Stomach smooth muscle (tissue), 2 donors: ENCODE measurements at regions not wholly inside any gene's neighbourhood (a gene's known extent, or its start where the extent isn't known, plus 50 kb on each side); places are given as distances from the start of the nearest gene placed in this dataset.

Source experiments
- H3K27ac ChIP-seq: one replicate; pipeline ENCODE4 v1.7.0; 2013; ENCODE audit warnings: mild to moderate bottlenecking, low read length, inconsistent platforms
- H3K27me3 ChIP-seq, 2 donors: one replicate each; pipeline ENCODE4 v1.7.0; 2013; ENCODE audit warnings: low read length in 2 of 2; ENCODE audit not compliant: insufficient read depth in 2 of 2, control insufficient read depth in 1 of 2
- H3K36me3 ChIP-seq, 2 donors: one replicate each; pipeline ENCODE4 v1.7.0; 2013; ENCODE audit warnings: low read length in 2 of 2; ENCODE audit not compliant: control insufficient read depth in 2 of 2, insufficient read depth in 2 of 2
- H3K4me1 ChIP-seq: one replicate; pipeline ENCODE4 v1.7.0; 2013; ENCODE audit warnings: low read length; ENCODE audit not compliant: control insufficient read depth, insufficient read depth
- H3K4me3 ChIP-seq, 2 donors: one replicate each; pipeline ENCODE4 v1.7.0; 2013; ENCODE audit warnings: low read length in 2 of 2
- H3K9ac ChIP-seq, 2 donors: one replicate each; pipeline ENCODE4 v1.7.0; 2013; ENCODE audit warnings: low read length in 2 of 2, mild to moderate bottlenecking in 1 of 2
- H3K9me3 ChIP-seq, 2 donors: one replicate each; pipeline ENCODE4 v1.7.0; 2013; ENCODE audit warnings: low read length in 2 of 2; ENCODE audit not compliant: control insufficient read depth in 2 of 2
- donor health status: healthy.
- donor health status: Pancreatic carcinoma.

DNA sequence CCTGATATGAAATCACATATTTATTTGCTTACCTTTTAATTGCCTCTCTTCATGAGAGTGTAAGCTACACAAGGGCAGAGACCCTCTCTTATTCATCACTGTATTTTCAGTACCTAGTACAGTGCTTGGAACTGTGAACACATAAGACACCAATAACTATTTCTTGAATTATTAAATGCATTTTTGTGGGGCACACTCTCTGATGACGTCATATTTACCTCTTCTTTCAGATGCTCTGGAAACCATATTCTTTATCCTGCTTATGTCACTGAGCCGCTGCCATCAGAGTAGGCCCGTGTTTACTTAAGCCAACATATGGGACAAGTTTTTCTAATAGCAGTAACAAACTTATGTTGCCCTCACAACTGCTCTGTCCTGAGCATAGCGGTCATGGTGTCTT lies 266.5 kb downstream of the ELAVL2 start:
- Histone ChIP-seq H3K27me3 (no peaks in the 10 kb centered on the region), H3K4me1 (no peaks in the 10 kb centered on the region), H3K9ac (no peak overlapping the region)

DNA sequence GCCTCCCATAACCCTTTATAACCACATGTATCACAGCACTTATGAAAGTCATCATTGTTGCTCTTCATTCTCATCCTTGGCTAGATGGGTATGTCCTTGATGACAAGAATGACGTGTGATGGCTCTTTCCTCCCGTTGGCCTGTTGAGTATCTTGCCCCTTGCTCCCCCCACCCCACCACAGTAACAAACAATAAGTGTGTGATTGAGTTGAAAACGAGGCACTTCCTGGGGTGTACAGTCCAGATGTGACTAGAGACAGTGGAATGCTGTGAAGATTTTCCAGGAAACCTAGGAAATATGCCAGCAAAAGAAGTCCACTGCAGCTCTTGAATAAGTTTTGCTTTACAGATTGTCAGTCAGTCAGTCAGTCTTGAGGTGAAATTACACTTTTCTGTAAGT lies 262.5 kb downstream of the ELAVL2 start:
- H3K4me1 ChIP-seq: no peaks in the 10 kb centered on the region
- no peaks in the 10 kb centered on the region for H3K36me3 ChIP-seq
- no peak overlapping the region for H3K27ac ChIP-seq
- H3K27me3 ChIP-seq: no peaks in the 10 kb centered on the region
- no peak overlapping the region for H3K9ac ChIP-seq
- H3K9me3 ChIP-seq: peaks cover 0 to 5% of the 10 kb centered on the region in 2 donors
- H3K4me3 ChIP-seq: no peak overlapping the region

More for the DNA sequence above, 266.5 kb downstream of the ELAVL2 start:
- no peak overlapping the region for H3K27ac ChIP-seq
- H3K36me3 ChIP-seq: no peaks in the 10 kb centered on the region
- H3K4me3 ChIP-seq: no peak overlapping the region
- peaks cover 0 to 8% of the 10 kb centered on the region in 2 donors for H3K9me3 ChIP-seq

DNA sequence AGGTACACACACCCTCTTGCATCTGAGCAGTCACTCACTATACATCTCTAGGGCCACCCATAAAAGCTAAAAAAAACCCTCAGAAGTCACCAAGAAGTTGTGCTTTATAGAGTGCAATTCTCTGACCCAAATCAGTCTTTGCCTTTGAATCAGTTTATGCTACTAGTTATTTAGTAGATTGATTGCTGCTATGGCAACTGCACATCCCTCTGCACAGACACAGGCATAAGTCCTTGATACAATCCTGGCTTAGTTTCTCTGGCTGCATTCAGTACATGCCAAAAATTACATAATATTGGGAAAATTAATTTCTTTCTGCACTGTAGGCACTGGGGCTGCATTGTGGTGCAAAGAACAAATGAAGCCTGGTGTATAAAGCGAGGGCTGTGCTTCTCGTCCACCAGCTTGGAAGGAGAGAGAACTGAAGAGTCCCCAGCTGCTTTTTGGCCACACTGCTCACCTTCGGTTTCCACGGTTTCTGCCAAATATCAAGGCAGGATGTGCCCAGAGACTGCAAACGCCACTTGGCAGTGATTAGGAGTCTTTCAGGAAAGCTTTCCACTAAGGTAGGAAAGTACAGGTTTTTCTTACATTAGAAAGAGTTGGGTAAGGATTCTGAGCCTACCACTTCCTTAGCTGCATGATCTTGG lies 258.4 kb downstream of the ELAVL2 start:
- Histone ChIP-seq H3K4me1 (no peaks in the 10 kb centered on the region), H3K9ac (no peak overlapping the region), H3K27me3 (no peaks in the 10 kb centered on the region), H3K36me3 (no peaks in the 10 kb centered on the region), H3K9me3 (no peaks in the 10 kb centered on the region), H3K27ac (no peak overlapping the region), H3K4me3 (no peak overlapping the region)

- no peaks in the 10 kb centered on the region for H3K36me3 ChIP-seq
- H3K9ac ChIP-seq: no peak overlapping the region
- H3K4me3 ChIP-seq: no peak overlapping the region
- no peaks in the 10 kb centered on the region for H3K9me3 ChIP-seq
- H3K27ac ChIP-seq: no peak overlapping the region
- H3K4me1 ChIP-seq: no peaks in the 10 kb centered on the region
- H3K27me3 ChIP-seq: no peaks in the 10 kb centered on the region
Measured at GRCh38 chr9:23571414-23572104, 254.5 kb downstream of the ELAVL2 start.

GRCh38 chr9:23573800-23574199 lies 252.2 kb downstream of the ELAVL2 start:
- no peaks in the 10 kb centered on the region for H3K9me3 ChIP-seq
- no peak overlapping the region for H3K27ac ChIP-seq

GRCh38 chr9:23577611-23578010 lies 248.4 kb downstream of the ELAVL2 start:
- no peak overlapping the region for H3K4me3 ChIP-seq
- H3K4me1 ChIP-seq: no peaks in the 10 kb centered on the region
- no peak overlapping the region for H3K27ac ChIP-seq
- no peak overlapping the region for H3K9ac ChIP-seq
- no peaks in the 10 kb centered on the region for H3K9me3 ChIP-seq
- no peaks in the 10 kb centered on the region for H3K36me3 ChIP-seq
- H3K27me3 ChIP-seq: no peaks in the 10 kb centered on the region

More at GRCh38 chr9:23573800-23574199, 252.2 kb downstream of the ELAVL2 start:
- Histone ChIP-seq H3K27me3 (no peaks in the 10 kb centered on the region), H3K4me1 (no peaks in the 10 kb centered on the region), H3K4me3 (no peak overlapping the region), H3K9ac (no peak overlapping the region), H3K36me3 (no peaks in the 10 kb centered on the region)

GRCh38 chr9:23581931-23582330 lies 244.1 kb downstream of the ELAVL2 start:
- Histone ChIP-seq H3K27me3 (no peaks in the 10 kb centered on the region), H3K4me3 (no peak overlapping the region), H3K27ac (no peak overlapping the region), H3K9me3 (no peaks in the 10 kb centered on the region), H3K4me1 (peaks cover under 1% of the 10 kb centered on the region), H3K9ac (no peak overlapping the region), H3K36me3 (no peaks in the 10 kb centered on the region)

- no peaks in the 10 kb centered on the region for H3K9me3 ChIP-seq
- H3K36me3 ChIP-seq: no peaks in the 10 kb centered on the region
- no peaks in the 10 kb centered on the region for H3K27me3 ChIP-seq
- no peak overlapping the region for H3K9ac ChIP-seq
- H3K4me3 ChIP-seq: no peak overlapping the region
- peaks cover 3% of the 10 kb centered on the region for H3K4me1 ChIP-seq
- H3K27ac ChIP-seq: no peak overlapping the region
Measured at GRCh38 chr9:23582836-23583235, 243.2 kb downstream of the ELAVL2 start.

- no peak overlapping the region for H3K27ac ChIP-seq
- H3K36me3 ChIP-seq: no peaks in the 10 kb centered on the region
- no peaks in the 10 kb centered on the region for H3K27me3 ChIP-seq
- no peak overlapping the region for H3K4me3 ChIP-seq
- H3K9me3 ChIP-seq: no peaks in the 10 kb centered on the region
- H3K4me1 ChIP-seq: peaks cover 3% of the 10 kb centered on the region
- no peak overlapping the region for H3K9ac ChIP-seq
Measured at GRCh38 chr9:23586906-23587305, 239.1 kb downstream of the ELAVL2 start.

- no peak overlapping the region for H3K27ac ChIP-seq
- H3K27me3 ChIP-seq: no peaks in the 10 kb centered on the region
- H3K4me3 ChIP-seq: no peak overlapping the region
- H3K9ac ChIP-seq: no peak overlapping the region
- no peaks in the 10 kb centered on the region for H3K36me3 ChIP-seq
- H3K4me1 ChIP-seq: peaks cover 3% of the 10 kb centered on the region
- no peaks in the 10 kb centered on the region for H3K9me3 ChIP-seq
Measured at GRCh38 chr9:23587433-23587832, 238.6 kb downstream of the ELAVL2 start.

- H3K9ac ChIP-seq: no peak overlapping the region
- no peaks in the 10 kb centered on the region for H3K9me3 ChIP-seq
- H3K27ac ChIP-seq: no peak overlapping the region
Measured at GRCh38 chr9:23587903-23588302, 238.1 kb downstream of the ELAVL2 start.

More at GRCh38 chr9:23587903-23588302, 238.1 kb downstream of the ELAVL2 start:
- no peaks in the 10 kb centered on the region for H3K36me3 ChIP-seq
- H3K27me3 ChIP-seq: no peaks in the 10 kb centered on the region
- H3K4me3 ChIP-seq: no peak overlapping the region
- peaks cover 3% of the 10 kb centered on the region for H3K4me1 ChIP-seq
